ENCODE measurements at regions not wholly inside any gene's neighbourhood (a gene's known extent, or its start where the extent isn't known, plus 50 kb on each side); places are given as distances from the start of the nearest gene placed in this dataset.

- TF ChIP-seq CTCF (IDR thresholded peaks at IDR 0.05; ENCODE audit: poor library complexity) (no peak), EZH2 (IDR thresholded peaks at IDR 0.05; ENCODE audit: borderline replicate concordance) (no peak), EZH2phosphoT487 (IDR thresholded peaks at IDR 0.05; ENCODE audit: low read depth, severe bottlenecking, unreplicated experiment) (no peak)
Observed at GRCh38 chr9:12155401-12156134, 537.6 kb upstream of the TYRP1 start.

Data from hepatocyte (in vitro differentiated cells).